ENCODE measurements at regions not wholly inside any gene's neighbourhood (a gene's known extent, or its start where the extent isn't known, plus 50 kb on each side); places are given as distances from the start of the nearest gene placed in this dataset.

- H3K79me2 ChIP-seq (ENCODE audit: insufficient read depth) = no peaks in the 10 kb centered on the region
- H3K36me3 ChIP-seq (ENCODE audit: low read depth) = no peaks in the 10 kb centered on the region
- in situ Hi-C loops (cut with MboI) = no loop called here
- H3F3A ChIP-seq (ENCODE audit: insufficient read depth) = no peaks in the 10 kb centered on the region
- no peak overlapping the region for H3K27ac ChIP-seq
- 53 to 55% methylated on average over 4 of the region's 4 CpGs for WGBS, 2 experiments (ENCODE audit: low coverage in 1 of 2, low lambda C conversion rate in 2 of 2, missing lambda C conversion rate in 2 of 2)
- no peak overlapping the region for H3K9ac ChIP-seq
- DNase-seq = no peak
- no peaks in the 10 kb centered on the region for H3K9me2 ChIP-seq (ENCODE audit: insufficient read depth)
- H4K20me1 ChIP-seq (ENCODE audit: insufficient read depth) = no peaks in the 10 kb centered on the region
- H2AFZ ChIP-seq = no peak overlapping the region
- H3K4me1 ChIP-seq (ENCODE audit: insufficient read depth) = no peaks in the 10 kb centered on the region
- no peak for TF ChIP-seq EZH2 (IDR thresholded peaks at IDR 0.05; ENCODE audit: insufficient read depth, poor library complexity, severe bottlenecking)
- TF ChIP-seq EZH2phosphoT487 (IDR thresholded peaks at IDR 0.05; ENCODE audit: insufficient read depth, low read depth) = no peak
- no peak overlapping the region for H3K4me3 ChIP-seq
- H3K27me3 ChIP-seq (replicated peaks; ENCODE audit: insufficient read depth) = no peaks in the 10 kb centered on the region
- H3K4me2 ChIP-seq (ENCODE audit: unreplicated experiment) = no peak overlapping the region
- no peaks in the 10 kb centered on the region for H3K9me3 ChIP-seq (ENCODE audit: low read depth)
Observed at GRCh38 chr4:98744372-98745150, 86.2 kb upstream of the TSPAN5 start.

GRCh38 chr4:98741952-98742351, 83.5 kb upstream of the TSPAN5 start:
- WGBS, 2 experiments (ENCODE audit: low coverage in 1 of 2, low lambda C conversion rate in 2 of 2, missing lambda C conversion rate in 2 of 2) = 61 to 66% methylated on average over 7 of the region's 7 CpGs
- H3F3A ChIP-seq (ENCODE audit: insufficient read depth) = no peaks in the 10 kb centered on the region
- no peaks in the 10 kb centered on the region for H3K9me3 ChIP-seq (ENCODE audit: low read depth)
- no peak overlapping the region for H3K4me2 ChIP-seq (ENCODE audit: unreplicated experiment)
- H3K9me2 ChIP-seq (ENCODE audit: insufficient read depth) = no peaks in the 10 kb centered on the region
- H3K36me3 ChIP-seq (ENCODE audit: low read depth) = no peaks in the 10 kb centered on the region
- H3K4me3 ChIP-seq = no peak overlapping the region
- H3K4me1 ChIP-seq (ENCODE audit: insufficient read depth) = no peaks in the 10 kb centered on the region
- no peak overlapping the region for H2AFZ ChIP-seq
- in situ Hi-C loops (cut with MboI) = no loop called here
- DNase-seq = no peak
- no peak for TF ChIP-seq EZH2 (IDR thresholded peaks at IDR 0.05; ENCODE audit: insufficient read depth, poor library complexity, severe bottlenecking)
- TF ChIP-seq EZH2phosphoT487 (IDR thresholded peaks at IDR 0.05; ENCODE audit: insufficient read depth, low read depth) = no peak
- no peaks in the 10 kb centered on the region for H3K27me3 ChIP-seq (replicated peaks; ENCODE audit: insufficient read depth)
- H3K79me2 ChIP-seq (ENCODE audit: insufficient read depth) = no peaks in the 10 kb centered on the region
- no peak overlapping the region for H3K27ac ChIP-seq
- no peaks in the 10 kb centered on the region for H4K20me1 ChIP-seq (ENCODE audit: insufficient read depth)
- no peak overlapping the region for H3K9ac ChIP-seq

GRCh38 chr4:98739751-98740150, 81.3 kb upstream of the TSPAN5 start:
- H3K36me3 ChIP-seq (ENCODE audit: low read depth) = no peaks in the 10 kb centered on the region
- no peaks in the 10 kb centered on the region for H3K27me3 ChIP-seq (replicated peaks; ENCODE audit: insufficient read depth)
- no peaks in the 10 kb centered on the region for H3K9me3 ChIP-seq (ENCODE audit: low read depth)
- no peaks in the 10 kb centered on the region for H3K4me1 ChIP-seq (ENCODE audit: insufficient read depth)
- no peak overlapping the region for H3K4me2 ChIP-seq (ENCODE audit: unreplicated experiment)
- DNase-seq = no peak
- WGBS, 2 experiments (ENCODE audit: low coverage in 1 of 2, low lambda C conversion rate in 2 of 2, missing lambda C conversion rate in 2 of 2) = 50 to 60% methylated on average over 6 of the region's 6 CpGs
- H3K27ac ChIP-seq = no peak overlapping the region
- no peak overlapping the region for H3K9ac ChIP-seq
- TF ChIP-seq EZH2phosphoT487 (IDR thresholded peaks at IDR 0.05; ENCODE audit: insufficient read depth, low read depth) = no peak
- no peak for TF ChIP-seq EZH2 (IDR thresholded peaks at IDR 0.05; ENCODE audit: insufficient read depth, poor library complexity, severe bottlenecking)
- in situ Hi-C loops (cut with MboI) = no loop called here
- no peaks in the 10 kb centered on the region for H3F3A ChIP-seq (ENCODE audit: insufficient read depth)
- no peaks in the 10 kb centered on the region for H3K9me2 ChIP-seq (ENCODE audit: insufficient read depth)
- H3K79me2 ChIP-seq (ENCODE audit: insufficient read depth) = no peaks in the 10 kb centered on the region
- no peaks in the 10 kb centered on the region for H4K20me1 ChIP-seq (ENCODE audit: insufficient read depth)
- H2AFZ ChIP-seq = peak overlapping the region; percentile 51; the same call in 1 of the 2 replicates
- H3K4me3 ChIP-seq = no peak overlapping the region

- in situ Hi-C loops (cut with MboI) = no loop called here
- Histone ChIP-seq H4K20me1 (ENCODE audit: insufficient read depth) (no peaks in the 10 kb centered on the region), H3K79me2 (ENCODE audit: insufficient read depth) (no peaks in the 10 kb centered on the region), H3K4me3 (no peak overlapping the region), H3K36me3 (ENCODE audit: low read depth) (no peaks in the 10 kb centered on the region), H2AFZ (no peak overlapping the region), H3K27ac (no peak overlapping the region), H3K9ac (no peak overlapping the region), H3K4me2 (ENCODE audit: unreplicated experiment) (no peak overlapping the region), H3K27me3 (replicated peaks; ENCODE audit: insufficient read depth) (no peaks in the 10 kb centered on the region), H3K4me1 (ENCODE audit: insufficient read depth) (no peaks in the 10 kb centered on the region), H3F3A (ENCODE audit: insufficient read depth) (no peaks in the 10 kb centered on the region), H3K9me2 (ENCODE audit: insufficient read depth) (no peaks in the 10 kb centered on the region), H3K9me3 (ENCODE audit: low read depth) (no peaks in the 10 kb centered on the region)
- TF ChIP-seq EZH2 (IDR thresholded peaks at IDR 0.05; ENCODE audit: insufficient read depth, poor library complexity, severe bottlenecking) (no peak), EZH2phosphoT487 (IDR thresholded peaks at IDR 0.05; ENCODE audit: insufficient read depth, low read depth) (no peak)
- no peak for DNase-seq
Observed at GRCh38 chr4:98733601-98734000, 75.2 kb upstream of the TSPAN5 start.
